ENCODE measurements at regions not wholly inside any gene's neighbourhood (a gene's known extent, or its start where the extent isn't known, plus 50 kb on each side); places are given as distances from the start of the nearest gene placed in this dataset.

DNA sequence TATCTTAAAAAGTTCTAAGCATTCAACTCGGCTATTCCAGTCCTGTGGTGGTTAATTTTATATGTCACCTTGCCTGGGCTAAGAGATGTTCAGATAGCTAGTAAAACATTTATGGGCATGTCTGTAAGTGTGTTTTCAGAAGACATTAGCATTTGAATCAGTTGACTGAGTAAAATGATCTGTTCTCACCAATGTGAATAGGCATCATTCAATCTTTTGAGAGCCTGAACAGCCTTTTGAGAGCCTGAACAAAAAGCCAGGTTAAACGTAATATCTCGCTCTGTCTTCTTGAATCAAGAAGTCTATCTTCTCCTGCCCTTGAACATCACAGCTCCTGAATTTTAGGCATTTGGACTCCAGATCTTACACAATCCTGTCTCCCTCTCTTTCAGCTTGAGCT lies 1266.1 kb downstream of the LRFN5 start (continued):
- TF ChIP-seq NBN (conservative IDR thresholded peaks at IDR 0.05) (no peak), MBNL3 (CRISPR knock-in tag; conservative IDR thresholded peaks at IDR 0.05) (no peak), NPAS2 (CRISPR knock-in tag; IDR thresholded peaks at IDR 0.05; ENCODE audit: borderline replicate concordance) (no peak), HNRNPUL1 (IDR thresholded peaks at IDR 0.05; ENCODE audit: low read depth, low read length) (no peak), DMAP1 (CRISPR knock-in tag; IDR thresholded peaks at IDR 0.05) (no peak), PCBP2 (optimal IDR thresholded peaks at IDR 0.05; ENCODE audit: low read depth, low read length, poor library complexity, severe bottlenecking) (no peak)

DNA sequence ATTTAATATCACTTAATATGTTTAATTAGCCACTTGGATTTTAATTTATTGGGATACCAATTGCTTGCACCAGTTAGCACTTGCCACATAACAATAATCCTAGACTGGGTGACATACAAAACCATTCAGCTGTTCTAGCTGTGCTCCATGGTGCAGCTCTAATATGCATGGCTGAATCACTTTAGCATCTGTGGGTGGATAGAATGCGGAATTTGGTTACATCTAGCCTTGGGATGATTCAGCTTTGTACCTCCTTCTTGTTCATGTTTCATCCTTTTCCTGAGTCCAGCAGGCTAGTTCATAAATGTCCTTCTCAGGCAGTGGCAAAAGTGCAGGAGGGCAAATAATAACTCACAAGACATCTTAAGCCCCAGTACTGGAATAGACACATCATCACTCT lies 1263.0 kb downstream of the LRFN5 start:
- no TSS peak for BruUV-seq (replicated peaks)
- TF ChIP-seq ZNF747 (CRISPR knock-in tag; IDR thresholded peaks at IDR 0.05; ENCODE audit: borderline replicate concordance) (no peak), SALL2 (CRISPR knock-in tag; IDR thresholded peaks at IDR 0.05) (no peak), NONO (IDR thresholded peaks at IDR 0.05) (no peak), NONO (CRISPR knock-in tag; conservative IDR thresholded peaks at IDR 0.05) (no peak), PAWR (CRISPR knock-in tag; IDR thresholded peaks at IDR 0.05; ENCODE audit: borderline replicate concordance) (no peak), MED8 (CRISPR knock-in tag; IDR thresholded peaks at IDR 0.05; ENCODE audit: insufficient replicate concordance) (no peak), ZNF557 (CRISPR knock-in tag; IDR thresholded peaks at IDR 0.05) (no peak), ZNF274 (CRISPR knock-in tag; IDR thresholded peaks at IDR 0.05) (no peak), ZFP90 (CRISPR knock-in tag; IDR thresholded peaks at IDR 0.05; ENCODE audit: borderline replicate concordance) (no peak), MTF2 (CRISPR knock-in tag; IDR thresholded peaks at IDR 0.05; ENCODE audit: borderline replicate concordance) (no peak)
- TF ChIP-seq, protein P1, sequence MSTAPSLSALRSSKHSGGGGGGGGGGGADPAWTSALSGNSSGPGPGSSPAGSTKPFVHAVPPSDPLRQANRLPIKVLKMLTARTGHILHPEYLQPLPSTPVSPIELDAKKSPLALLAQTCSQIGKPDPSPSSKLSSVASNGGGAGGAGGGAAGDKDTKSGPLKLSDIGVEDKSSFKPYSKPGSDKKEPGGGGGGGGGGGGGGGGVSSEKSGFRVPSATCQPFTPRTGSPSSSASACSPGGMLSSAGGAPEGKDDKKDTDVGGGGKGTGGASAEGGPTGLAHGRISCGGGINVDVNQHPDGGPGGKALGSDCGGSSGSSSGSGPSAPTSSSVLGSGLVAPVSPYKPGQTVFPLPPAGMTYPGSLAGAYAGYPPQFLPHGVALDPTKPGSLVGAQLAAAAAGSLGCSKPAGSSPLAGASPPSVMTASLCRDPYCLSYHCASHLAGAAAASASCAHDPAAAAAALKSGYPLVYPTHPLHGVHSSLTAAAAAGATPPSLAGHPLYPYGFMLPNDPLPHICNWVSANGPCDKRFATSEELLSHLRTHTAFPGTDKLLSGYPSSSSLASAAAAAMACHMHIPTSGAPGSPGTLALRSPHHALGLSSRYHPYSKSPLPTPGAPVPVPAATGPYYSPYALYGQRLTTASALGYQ (CRISPR knock-in tag; IDR thresholded peaks at IDR 0.05), result no peak
- TF ChIP-seq, protein P2, sequence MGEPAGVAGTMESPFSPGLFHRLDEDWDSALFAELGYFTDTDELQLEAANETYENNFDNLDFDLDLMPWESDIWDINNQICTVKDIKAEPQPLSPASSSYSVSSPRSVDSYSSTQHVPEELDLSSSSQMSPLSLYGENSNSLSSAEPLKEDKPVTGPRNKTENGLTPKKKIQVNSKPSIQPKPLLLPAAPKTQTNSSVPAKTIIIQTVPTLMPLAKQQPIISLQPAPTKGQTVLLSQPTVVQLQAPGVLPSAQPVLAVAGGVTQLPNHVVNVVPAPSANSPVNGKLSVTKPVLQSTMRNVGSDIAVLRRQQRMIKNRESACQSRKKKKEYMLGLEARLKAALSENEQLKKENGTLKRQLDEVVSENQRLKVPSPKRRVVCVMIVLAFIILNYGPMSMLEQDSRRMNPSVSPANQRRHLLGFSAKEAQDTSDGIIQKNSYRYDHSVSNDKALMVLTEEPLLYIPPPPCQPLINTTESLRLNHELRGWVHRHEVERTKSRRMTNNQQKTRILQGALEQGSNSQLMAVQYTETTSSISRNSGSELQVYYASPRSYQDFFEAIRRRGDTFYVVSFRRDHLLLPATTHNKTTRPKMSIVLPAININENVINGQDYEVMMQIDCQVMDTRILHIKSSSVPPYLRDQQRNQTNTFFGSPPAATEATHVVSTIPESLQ (CRISPR knock-in tag; conservative IDR thresholded peaks at IDR 0.05), result no peak
- in situ Hi-C loops (cut with HindIII; ENCODE audit: extremely low pct_ligation_motif_present, low pct_unique_long_range_greater_than_20kb), result no loop called here
- H3K4me2 ChIP-seq (ENCODE audit: low read depth, low read length), result no peak overlapping the region
- DNase-seq (ENCODE audit: low spot score) (no peak), ATAC-seq (no peak), FAIRE-seq (no peak)
- H3K27me3 ChIP-seq (ENCODE audit: control insufficient read depth in 1 of 2, insufficient read depth in 2 of 2, low read length in 2 of 2), result no peaks in the 10 kb centered on the region
- no peaks in the 10 kb centered on the region for H3K4me1 ChIP-seq (ENCODE audit: insufficient read depth, low read length)
- no peak overlapping the region for H2AFZ ChIP-seq (ENCODE audit: low read length)
- CTCF ChIA-PET (ENCODE audit: low intra/inter-chr PET ratio, low total read pairs), result no interaction called here
- no peaks in the 10 kb centered on the region for H4K20me1 ChIP-seq (ENCODE audit: insufficient read depth, low read length)
- H3K4me3 ChIP-seq (replicated peaks in 1 of 3; ENCODE audit: insufficient read depth in 1 of 3, low read depth in 2 of 3, low read length in 3 of 3), result no peak overlapping the region
- 12% methylated on average over 1 of the region's 1 CpG for WGBS (ENCODE audit: low lambda C conversion rate)
- POLR2A ChIA-PET, result no interaction called here
- no peaks in the 10 kb centered on the region for H3K79me2 ChIP-seq (ENCODE audit: insufficient read depth, low read length)
- no peak overlapping the region for H3K9ac ChIP-seq (ENCODE audit: insufficient read depth, low read depth, low read length)
- H3K9me3 ChIP-seq (ENCODE audit: low read length), result peaks cover 80% of the 10 kb centered on the region
- no peaks in the 10 kb centered on the region for H3K36me3 ChIP-seq (replicated peaks in 1 of 2; ENCODE audit: control insufficient read depth in 1 of 2, insufficient read depth in 2 of 2, low read length in 2 of 2)
- intact Hi-C loops (cut with micrococcal nuclease; ENCODE audit: unreplicated experiment), result no loop called here
- H3K27ac ChIP-seq (ENCODE audit: extremely low read length, insufficient read depth, low read length), result no peak overlapping the region
